HG03460 (cell line): ENCODE measurements at regions not wholly inside any gene's neighbourhood (a gene's known extent, or its start where the extent isn't known, plus 50 kb on each side); places are given as distances from the start of the nearest gene placed in this dataset.

ENCODE experiments used
- ATAC-seq: cut with Tn5 transposase; IDR thresholded peaks from one replicate; pipeline ENCODE4 v1.9.1; 2021; ENCODE audit not compliant: unreplicated experiment

DNA sequence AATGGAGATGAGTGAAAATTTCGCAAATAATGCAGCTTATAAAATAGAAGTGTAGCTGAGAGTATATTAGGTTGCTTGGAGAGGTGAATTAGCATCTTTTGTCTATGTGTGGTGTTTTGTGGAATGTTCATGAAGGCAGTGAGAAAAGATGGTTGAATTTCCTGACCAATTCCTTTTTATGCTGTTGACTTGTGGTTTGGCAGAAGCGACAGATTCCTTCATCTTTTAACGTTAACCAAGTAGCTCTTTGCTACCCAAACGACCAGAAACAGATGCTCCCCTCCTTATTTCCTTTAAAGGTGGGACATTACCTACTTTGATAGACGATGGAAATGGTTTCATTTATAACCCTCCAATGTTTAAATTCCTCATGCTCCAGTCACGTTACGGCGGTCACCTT is 390.5 kb downstream of the QKI start:
- ATAC-seq: no peak

DNA sequence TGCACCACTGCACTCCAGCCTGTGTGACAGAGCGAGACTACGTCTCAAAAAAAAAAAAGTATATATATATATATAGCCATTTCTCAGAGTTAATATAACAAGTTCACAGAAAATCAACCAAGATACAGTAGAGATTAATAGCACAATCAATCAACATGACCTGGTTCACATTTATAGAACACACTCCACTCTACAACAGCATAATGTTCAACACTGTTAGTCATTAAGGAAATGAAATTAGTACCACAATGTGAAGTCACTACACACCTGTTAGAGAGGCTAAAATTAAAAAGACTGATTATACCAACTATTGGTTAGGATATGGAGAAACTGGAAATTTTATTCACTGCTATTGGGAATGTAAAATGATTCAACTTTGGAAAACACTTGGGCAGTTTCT is 387.7 kb downstream of the QKI start:
- no peak for ATAC-seq

DNA sequence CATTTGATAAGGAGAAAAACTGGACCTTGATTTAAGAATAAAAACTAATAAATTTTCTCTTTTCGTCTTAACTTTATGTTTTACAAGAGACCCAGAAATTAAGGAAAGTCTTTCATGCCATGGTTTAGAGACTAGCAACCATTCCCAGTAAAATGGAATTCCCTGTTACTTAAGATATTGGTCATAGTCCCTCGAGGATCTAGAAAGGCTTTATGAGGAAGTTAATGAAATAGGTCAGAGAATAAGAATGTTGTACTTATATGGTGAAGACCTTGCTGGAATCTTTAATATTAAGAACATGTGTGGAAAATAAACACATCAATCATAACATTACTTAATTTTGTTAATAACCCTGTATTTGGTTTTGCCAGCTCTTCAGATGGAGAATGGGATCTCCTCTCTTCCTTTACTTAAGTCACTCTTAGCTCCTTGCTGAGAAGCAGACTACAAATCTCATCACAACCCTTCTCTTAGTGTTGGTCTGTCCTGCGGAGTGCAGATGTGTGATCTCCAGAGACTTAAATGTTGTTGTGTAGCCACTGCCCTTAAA is 382.9 kb downstream of the QKI start:
- ATAC-seq: no peak

DNA sequence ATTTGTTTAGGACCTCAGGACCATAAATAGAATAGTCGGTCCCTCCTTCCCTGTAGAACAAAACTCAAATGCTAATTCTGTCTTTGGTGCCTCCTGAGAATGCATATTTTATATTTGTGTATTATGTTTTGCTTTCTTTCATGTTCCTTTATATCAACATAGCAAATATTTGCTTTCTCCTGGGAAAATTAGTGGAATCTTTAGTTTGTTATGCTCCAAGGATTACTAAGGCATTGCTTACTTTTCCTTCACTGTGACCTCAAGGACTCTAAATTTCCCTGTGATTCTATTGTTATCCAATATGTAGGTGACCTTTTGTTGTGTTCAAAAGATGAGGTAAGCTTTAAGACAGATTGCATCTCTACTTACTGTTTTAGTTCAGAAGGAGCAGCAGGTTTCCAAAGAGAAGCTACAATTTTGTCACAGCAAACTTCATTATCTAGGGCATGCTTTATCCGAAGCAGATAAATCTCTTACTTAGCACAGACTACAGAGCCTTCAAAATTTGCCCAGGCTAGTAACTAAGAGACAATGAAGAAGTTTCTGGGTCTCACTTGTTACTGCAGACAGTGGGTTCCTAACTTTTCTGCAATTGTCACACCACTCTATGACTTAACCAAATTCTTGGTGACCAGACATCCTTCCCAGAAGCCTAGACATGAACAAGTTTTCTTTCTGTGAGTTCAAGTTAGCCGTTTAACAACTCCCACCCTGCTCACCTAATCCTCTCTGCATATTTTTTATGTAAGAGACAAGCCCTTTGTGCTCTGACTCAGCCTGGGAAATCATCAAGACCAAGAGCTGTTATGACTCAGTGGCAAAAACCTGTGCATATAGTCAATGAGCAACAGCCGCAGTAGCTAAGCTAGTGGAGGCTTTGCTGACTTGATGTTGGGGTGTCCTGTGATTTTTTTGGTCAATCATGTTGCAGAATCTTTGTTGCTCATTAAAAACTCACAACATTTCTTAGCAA is 378.8 kb downstream of the QKI start:
- ATAC-seq: no peak

DNA sequence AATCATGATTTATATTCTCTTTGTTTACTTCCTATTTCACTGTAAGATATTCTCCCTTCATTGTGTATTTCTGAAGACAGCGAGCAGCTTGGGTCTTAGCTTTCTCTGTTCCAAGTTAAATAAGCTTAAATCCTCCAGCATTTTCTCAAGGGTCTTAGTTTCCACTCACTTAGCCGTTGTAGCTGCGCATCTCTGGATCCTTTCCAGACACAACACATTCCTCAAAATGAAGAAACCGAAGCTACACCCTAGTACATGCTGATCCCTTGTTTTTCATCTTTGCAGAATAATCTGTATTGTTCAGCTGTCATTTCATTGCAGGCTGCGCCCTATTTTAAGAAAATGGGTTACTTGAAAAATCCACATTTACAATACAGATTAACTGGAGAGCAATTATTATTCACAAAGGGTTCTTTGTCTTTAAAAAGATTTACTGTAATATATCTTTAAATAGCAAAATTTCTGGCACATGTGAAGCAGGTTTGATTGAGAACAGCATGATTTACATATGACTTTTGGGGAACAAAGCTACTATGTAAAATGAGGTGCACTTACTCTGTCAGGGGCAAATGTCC is 375.8 kb downstream of the QKI start:
- ATAC-seq: no peak

DNA sequence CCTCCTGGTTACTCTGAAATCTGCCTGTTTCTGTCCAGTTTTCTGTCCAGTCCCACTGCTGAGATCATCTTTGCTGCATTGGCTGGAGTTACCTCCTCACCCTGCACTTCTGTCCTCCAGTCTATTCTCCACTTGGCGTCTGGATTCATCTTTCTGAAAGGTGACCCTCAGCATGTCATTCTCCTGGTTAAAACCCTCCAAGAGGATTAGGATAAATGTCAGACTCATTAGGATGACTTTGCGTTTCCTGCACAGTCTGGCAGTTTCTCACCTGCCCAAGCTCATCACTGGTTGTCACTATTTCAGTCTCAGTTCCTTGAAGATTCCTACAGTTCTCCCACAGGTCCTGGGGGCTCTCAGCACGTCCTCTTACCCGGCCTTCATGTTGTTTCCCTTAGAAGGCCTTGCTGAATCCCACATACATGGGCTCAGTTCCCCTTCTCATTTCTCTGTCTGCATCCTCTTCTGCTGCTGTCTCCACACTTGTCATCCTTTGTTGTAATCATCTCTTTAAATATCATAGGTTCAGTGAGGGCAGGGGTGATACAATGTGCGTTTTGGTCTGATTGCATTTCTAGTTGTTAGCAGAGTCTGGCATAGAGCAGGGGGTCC is 374.8 kb downstream of the QKI start:
- no peak for ATAC-seq

DNA sequence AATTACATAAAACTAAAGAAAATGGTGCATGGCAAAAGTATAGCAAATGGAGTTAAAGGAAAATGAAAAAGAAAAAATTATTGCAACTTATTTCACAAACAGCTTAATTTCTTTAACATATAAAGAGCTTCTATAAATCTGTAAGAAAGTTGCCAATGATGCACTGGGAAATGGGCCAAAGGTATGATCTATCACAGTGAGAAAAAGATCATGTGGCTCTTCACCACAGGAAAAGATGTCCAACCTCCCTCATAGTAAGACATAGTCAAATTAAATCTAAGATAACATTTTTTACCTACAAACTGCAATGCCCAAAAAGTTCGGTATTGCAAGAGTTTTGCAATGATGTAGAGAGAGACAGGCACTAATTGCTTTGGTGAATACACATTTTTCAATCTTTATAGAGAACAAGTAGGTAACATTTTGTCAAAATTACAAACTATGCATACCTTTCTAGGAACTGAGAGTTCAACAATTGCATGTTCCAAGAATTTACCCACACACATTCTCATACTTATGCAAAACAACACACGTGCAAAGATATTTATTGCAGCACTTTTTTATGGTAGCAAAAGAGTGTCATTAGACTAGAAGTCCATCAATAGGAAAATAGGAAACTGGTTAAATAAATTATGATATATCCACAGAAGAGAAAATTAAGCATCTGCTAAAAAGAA is 372.6 kb downstream of the QKI start:
- ATAC-seq: no peak

DNA sequence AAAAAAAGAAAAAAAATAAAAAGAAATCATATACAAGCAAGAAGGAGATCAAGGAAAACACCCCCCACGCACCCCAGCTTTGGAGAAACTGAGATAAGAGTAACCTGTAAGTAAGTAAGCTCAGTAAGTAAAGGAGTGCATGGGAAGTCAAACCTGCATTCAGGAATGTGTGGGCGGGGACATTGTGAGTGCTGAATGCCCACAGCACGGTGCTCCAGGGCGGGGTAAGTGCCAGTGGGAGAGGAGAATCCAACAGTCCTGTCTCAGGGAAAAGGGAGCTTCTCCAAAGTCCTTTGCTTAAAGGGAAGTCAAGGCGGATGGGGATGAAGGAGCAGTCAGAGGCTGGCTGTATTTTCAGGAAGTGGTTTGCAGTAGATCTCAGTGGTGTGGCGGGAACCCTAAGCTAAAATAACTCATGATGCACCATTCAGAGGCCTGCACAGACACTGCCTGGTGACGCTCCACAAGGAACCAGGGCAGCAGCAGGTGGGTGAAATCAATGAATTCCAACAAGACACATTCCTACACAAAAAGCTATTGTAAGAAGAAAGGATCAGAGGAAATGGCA is 368.0 kb downstream of the QKI start:
- ATAC-seq: peak; percentile 82

DNA sequence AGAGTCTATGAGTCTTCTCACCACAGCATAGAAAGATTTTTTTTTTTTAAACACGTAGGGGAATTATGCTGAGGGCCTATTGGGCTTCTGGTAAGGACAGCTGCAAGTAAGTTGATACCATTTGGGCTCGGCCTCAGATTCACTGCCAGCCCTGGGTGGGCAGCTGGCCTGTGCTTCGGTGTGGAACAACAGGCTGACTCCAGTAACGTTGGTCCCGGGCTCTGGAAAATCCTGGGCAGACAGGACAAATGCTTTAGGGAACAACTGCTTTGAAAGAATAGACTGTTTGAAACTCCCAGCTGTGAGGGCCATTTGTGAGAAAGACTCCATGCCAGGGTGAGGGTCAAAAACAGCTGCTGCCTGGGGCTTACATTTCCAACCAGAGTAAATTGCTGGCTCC is 366.5 kb downstream of the QKI start:
- no peak for ATAC-seq

DNA sequence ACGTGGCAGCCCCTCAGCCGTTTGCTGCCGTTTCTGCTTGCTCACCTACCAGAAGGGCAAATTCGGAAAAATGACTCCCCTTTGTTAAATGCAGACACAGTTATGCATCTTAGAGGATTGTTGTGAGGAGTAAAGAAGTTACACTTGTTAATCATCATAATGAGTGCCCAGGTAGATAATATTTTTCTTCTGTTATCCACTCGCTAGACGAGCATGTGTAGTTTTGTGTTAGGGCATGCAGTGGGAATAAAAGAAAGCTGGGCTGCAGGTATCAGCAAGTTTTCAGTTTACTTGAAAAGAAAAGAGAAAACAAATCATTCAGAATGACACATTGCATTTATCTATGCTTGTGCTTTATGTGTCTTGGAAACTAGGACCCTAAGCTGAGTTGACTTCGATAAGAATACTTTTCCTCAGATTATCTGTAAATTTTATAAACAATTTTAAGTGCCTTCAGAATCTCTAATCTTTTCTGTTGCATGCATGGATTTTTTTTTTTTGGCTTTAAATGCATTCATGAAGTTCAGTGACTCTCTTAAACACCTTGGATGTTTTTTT is 365.3 kb downstream of the QKI start:
- ATAC-seq: no peak

DNA sequence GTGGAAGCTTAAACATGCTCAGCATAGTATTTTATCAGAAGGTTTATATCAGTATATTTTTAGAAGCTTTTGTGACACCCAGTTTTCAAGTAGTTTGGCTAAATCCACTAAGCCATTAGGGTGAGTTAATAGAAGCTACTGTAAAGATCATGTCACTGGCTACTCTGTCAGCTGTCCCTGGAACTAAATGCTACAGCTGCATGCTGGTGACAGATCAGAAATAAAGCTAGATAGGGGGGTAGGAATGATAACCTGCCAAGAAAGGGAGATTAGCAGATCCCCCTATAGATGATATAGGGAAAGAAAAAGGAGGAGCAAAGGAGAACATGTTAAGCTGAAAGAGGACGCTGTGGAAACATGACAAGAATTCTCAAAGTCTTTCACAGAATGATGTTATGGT is 363.2 kb downstream of the QKI start:
- no peak for ATAC-seq

DNA sequence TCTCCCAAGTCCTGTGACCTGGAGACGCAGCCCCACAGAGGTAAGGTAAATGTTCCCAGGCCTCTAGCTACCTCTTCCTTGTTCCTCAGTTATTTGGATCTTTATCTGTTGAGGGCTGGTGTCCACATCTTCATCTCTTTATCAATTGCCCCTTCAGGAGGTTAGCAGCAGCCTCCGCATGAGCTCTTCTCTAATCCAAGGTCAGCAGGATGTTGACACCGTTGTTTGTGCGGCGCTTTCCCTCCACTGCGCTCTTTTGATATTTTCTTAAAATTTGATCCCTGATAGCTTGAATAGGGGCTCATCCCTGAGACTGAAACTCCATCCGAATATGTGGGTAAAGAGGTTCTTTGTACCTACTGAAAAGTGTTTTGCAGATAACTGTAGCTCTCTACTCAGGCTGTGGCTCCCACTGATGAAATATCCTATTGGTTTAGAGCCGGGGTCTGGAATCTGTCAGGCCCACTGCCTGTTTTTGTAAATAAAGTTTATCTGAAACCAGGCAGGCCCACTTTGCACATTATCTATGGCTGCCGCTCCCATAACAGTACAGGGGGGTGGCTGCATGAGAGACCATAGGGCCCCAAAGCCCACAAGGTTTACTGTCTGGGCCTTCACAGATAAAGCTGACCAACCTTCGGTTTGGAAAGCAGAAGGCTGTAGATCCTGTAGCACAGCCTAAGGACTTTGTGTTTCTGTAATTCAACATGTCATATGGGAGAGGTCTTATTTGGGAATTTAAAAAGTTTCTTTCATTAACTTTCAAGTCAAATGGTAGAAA is 362.6 kb downstream of the QKI start:
- no peak for ATAC-seq

DNA sequence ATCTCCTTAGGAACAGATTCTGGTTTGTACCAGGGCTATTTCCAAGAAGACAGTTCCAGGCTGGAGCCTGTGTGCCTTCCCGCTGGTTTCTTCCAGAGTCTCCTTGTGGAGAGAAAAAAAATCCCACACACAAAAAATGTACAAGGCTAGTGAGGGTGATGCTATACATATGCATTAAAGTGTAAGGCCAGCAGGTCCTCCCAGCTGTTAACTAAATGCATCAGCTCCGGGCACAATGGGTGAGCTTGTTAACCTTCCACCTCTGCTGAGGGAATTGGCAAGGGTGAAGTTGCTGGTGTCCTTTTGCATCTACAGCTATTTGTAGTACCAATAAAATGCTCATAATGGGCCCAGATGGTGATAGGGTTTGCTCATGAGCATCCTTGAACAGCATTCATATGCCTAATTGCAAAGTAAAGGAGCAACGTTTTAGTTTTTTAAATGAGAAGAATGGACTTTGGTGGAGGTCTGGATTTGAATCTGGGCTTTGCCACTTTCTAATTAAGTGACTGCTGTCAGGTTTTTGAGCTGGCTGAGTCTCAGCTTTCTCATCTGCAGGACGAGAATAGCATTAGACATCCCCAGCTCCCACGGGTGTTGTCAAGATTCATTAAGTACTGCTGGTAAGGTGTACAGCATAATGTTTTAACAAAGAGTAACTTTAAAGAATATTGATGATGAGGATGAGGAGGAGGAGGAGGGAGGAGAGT is 361.8 kb downstream of the QKI start:
- no peak for ATAC-seq

DNA sequence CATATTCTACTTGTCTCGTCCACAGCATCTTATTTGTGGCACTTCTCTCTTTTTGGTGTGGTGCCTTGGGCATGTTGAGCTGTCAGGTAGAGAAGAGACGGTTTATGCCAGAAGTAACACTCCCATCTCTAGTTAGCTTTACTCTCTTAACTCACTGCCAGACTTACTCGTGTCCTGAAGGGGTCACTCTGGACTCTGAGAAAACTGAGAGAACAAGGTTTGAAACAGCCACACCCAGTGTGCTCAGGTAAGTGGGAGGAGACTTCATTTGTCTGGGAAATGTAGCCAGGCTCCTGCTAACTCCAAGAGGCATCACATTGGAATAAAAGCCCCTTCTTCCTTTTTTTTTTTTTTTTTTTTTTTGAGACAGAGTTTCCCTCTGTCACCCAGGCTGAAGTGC is 360.8 kb downstream of the QKI start:
- no peak for ATAC-seq

DNA sequence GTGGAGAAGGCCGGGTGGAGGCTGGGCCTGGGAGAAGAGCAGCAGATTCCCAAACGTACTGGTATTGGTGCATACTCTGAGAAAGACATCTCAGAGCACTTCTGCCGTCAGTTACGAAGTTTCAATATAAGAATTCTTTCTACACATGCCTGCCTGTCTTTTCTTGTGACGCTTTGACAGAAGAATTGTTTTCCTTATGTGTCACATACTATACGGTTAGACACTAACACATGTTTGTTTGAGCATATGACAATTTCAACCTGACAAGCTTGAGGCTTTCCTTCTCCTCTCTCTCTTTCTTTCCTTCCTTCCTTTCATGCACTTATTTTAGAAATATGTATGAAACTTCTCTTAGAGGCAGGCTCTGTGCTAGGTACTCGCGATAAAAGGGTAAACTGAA is 360.0 kb downstream of the QKI start:
- ATAC-seq: no peak

DNA sequence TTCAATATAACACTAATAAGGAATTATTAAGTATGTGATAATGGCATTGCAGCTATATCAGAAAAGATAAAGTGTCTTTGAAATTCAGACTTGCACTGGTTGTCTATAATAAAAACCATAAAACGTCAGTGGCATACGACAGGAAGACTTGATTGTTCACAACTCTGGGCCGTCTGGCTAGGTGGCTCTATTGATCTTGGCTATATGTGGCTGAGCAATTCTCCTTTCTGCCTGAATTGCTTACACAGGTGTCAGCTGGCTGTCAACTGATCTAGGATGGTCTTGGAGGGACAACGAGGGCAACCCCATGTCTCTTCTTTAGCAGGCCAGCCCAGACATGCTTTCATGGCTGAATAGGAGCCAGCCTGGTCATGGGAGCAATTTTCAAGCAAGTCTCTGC is 359.1 kb downstream of the QKI start:
- no peak for ATAC-seq

DNA sequence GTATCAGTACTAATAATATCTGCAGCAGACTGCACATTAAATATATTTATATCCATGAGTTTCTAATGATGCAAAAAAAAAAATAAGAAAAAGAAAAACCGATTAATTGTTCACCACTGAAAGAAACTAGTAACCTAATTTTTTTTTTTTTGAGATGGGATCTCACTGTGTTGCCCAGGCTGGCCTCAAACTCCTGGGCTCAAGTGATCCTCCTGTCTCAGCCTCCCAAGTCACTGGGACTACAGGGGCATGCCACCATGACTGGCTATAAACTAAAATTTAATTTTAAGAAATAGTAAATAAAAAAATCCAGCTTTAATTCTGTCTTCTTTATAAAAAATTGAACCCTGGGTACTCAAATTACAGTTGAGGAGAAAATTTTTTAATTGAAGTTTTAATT is 358.2 kb downstream of the QKI start:
- no peak for ATAC-seq

DNA sequence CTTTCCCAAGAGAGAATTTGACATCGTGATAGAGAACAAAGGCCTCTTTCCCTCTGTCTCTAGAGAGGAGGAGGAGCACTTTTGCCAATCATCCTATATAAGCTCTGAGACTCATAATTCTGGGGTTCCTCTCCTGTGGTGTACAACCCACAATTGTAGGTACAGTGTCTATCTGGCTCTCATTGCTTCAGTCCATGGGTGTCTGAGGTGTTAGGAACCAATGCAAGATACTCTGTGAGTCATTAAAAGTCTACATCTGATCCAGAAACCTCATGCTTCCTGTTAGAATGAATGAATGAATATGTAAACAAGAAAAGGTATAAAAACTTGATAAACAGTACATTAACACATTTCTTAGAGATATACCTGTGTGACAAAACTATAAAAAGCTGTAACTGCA is 356.7 kb downstream of the QKI start:
- no peak for ATAC-seq

DNA sequence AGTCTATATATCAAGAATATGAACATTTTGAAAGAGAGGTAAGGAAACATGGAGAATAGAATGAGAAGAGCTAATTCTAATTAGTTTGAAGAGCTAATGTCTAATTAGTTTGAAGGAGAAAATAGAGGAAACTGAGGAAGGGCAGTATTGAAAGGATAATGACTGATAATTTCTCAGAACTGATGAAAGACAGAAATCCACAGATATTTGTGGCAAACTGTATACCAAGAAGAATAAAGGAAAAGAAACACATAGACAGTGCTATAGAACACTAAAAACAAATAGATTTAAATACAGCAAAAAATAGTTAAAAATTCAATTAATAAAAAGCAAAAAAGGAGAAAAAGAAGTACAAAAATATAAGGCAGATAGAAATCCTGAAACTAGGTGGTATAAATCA is 354.4 kb downstream of the QKI start:
- no peak for ATAC-seq
